ENCODE measurements at regions not wholly inside any gene's neighbourhood (a gene's known extent, or its start where the extent isn't known, plus 50 kb on each side); places are given as distances from the start of the nearest gene placed in this dataset.

GRCh38 chr9:1794547-1795270 is 220.4 kb upstream of the SMARCA2 start:
- Histone ChIP-seq H3K36me3 (ENCODE audit: control insufficient read depth, insufficient read depth, low read length) (no peaks in the 10 kb centered on the region), H3K4me1 (ENCODE audit: control insufficient read depth, insufficient read depth, low read length, poor library complexity, severe bottlenecking) (no peaks in the 10 kb centered on the region), H3K9me3 (ENCODE audit: control insufficient read depth, low read length) (no peaks in the 10 kb centered on the region), H3K27ac (ENCODE audit: insufficient read depth, low read length, poor library complexity, severe bottlenecking) (no peak overlapping the region), H3K27me3 (replicated peaks; ENCODE audit: control insufficient read depth, insufficient read depth, low read length, poor library complexity, severe bottlenecking) (no peaks in the 10 kb centered on the region), H3K4me3 (ENCODE audit: insufficient read depth, low read depth, low read length, poor library complexity, severe bottlenecking) (no peak overlapping the region)
- DNase-seq: no peak

- Histone ChIP-seq H3K27ac (ENCODE audit: insufficient read depth, low read length, poor library complexity, severe bottlenecking) (no peak overlapping the region), H3K4me3 (ENCODE audit: insufficient read depth, low read depth, low read length, poor library complexity, severe bottlenecking) (no peak overlapping the region), H3K36me3 (ENCODE audit: control insufficient read depth, insufficient read depth, low read length) (no peaks in the 10 kb centered on the region), H3K9me3 (ENCODE audit: control insufficient read depth, low read length) (no peaks in the 10 kb centered on the region), H3K27me3 (replicated peaks; ENCODE audit: control insufficient read depth, insufficient read depth, low read length, poor library complexity, severe bottlenecking) (no peaks in the 10 kb centered on the region), H3K4me1 (ENCODE audit: control insufficient read depth, insufficient read depth, low read length, poor library complexity, severe bottlenecking) (no peaks in the 10 kb centered on the region)
- DNase-seq: no peak
Observed at GRCh38 chr9:1804128-1804865, 210.8 kb upstream of the SMARCA2 start.

- H3K27me3 ChIP-seq (replicated peaks; ENCODE audit: control insufficient read depth, insufficient read depth, low read length, poor library complexity, severe bottlenecking): no peaks in the 10 kb centered on the region
- no peaks in the 10 kb centered on the region for H3K36me3 ChIP-seq (ENCODE audit: control insufficient read depth, insufficient read depth, low read length)
- H3K4me3 ChIP-seq (ENCODE audit: insufficient read depth, low read depth, low read length, poor library complexity, severe bottlenecking): no peak overlapping the region
- H3K27ac ChIP-seq (ENCODE audit: insufficient read depth, low read length, poor library complexity, severe bottlenecking): no peak overlapping the region
- DNase-seq: no peak
- no peaks in the 10 kb centered on the region for H3K9me3 ChIP-seq (ENCODE audit: control insufficient read depth, low read length)
- H3K4me1 ChIP-seq (ENCODE audit: control insufficient read depth, insufficient read depth, low read length, poor library complexity, severe bottlenecking): no peaks in the 10 kb centered on the region
Observed at GRCh38 chr9:1829719-1830118, 185.4 kb upstream of the SMARCA2 start.

- DNase-seq: no peak
- Histone ChIP-seq H3K27me3 (replicated peaks; ENCODE audit: control insufficient read depth, insufficient read depth, low read length, poor library complexity, severe bottlenecking) (no peaks in the 10 kb centered on the region), H3K9me3 (ENCODE audit: control insufficient read depth, low read length) (no peaks in the 10 kb centered on the region), H3K36me3 (ENCODE audit: control insufficient read depth, insufficient read depth, low read length) (no peaks in the 10 kb centered on the region), H3K27ac (ENCODE audit: insufficient read depth, low read length, poor library complexity, severe bottlenecking) (no peak overlapping the region), H3K4me1 (ENCODE audit: control insufficient read depth, insufficient read depth, low read length, poor library complexity, severe bottlenecking) (no peaks in the 10 kb centered on the region), H3K4me3 (ENCODE audit: insufficient read depth, low read depth, low read length, poor library complexity, severe bottlenecking) (no peak overlapping the region)
Observed at GRCh38 chr9:1832960-1833359, 182.2 kb upstream of the SMARCA2 start.

- H3K4me1 ChIP-seq (ENCODE audit: control insufficient read depth, insufficient read depth, low read length, poor library complexity, severe bottlenecking): no peaks in the 10 kb centered on the region
- no peaks in the 10 kb centered on the region for H3K27me3 ChIP-seq (replicated peaks; ENCODE audit: control insufficient read depth, insufficient read depth, low read length, poor library complexity, severe bottlenecking)
- no peaks in the 10 kb centered on the region for H3K36me3 ChIP-seq (ENCODE audit: control insufficient read depth, insufficient read depth, low read length)
- H3K9me3 ChIP-seq (ENCODE audit: control insufficient read depth, low read length): no peaks in the 10 kb centered on the region
- no peak overlapping the region for H3K27ac ChIP-seq (ENCODE audit: insufficient read depth, low read length, poor library complexity, severe bottlenecking)
- H3K4me3 ChIP-seq (ENCODE audit: insufficient read depth, low read depth, low read length, poor library complexity, severe bottlenecking): no peak overlapping the region
- no peak for DNase-seq
Observed at GRCh38 chr9:1837453-1838084, 177.6 kb upstream of the SMARCA2 start.

GRCh38 chr9:1839909-1840308 is 175.2 kb upstream of the SMARCA2 start:
- no peaks in the 10 kb centered on the region for H3K9me3 ChIP-seq (ENCODE audit: control insufficient read depth, low read length)
- H3K4me3 ChIP-seq (ENCODE audit: insufficient read depth, low read depth, low read length, poor library complexity, severe bottlenecking): no peak overlapping the region
- no peaks in the 10 kb centered on the region for H3K4me1 ChIP-seq (ENCODE audit: control insufficient read depth, insufficient read depth, low read length, poor library complexity, severe bottlenecking)
- H3K36me3 ChIP-seq (ENCODE audit: control insufficient read depth, insufficient read depth, low read length): no peaks in the 10 kb centered on the region
- DNase-seq: no peak
- no peaks in the 10 kb centered on the region for H3K27me3 ChIP-seq (replicated peaks; ENCODE audit: control insufficient read depth, insufficient read depth, low read length, poor library complexity, severe bottlenecking)
- no peak overlapping the region for H3K27ac ChIP-seq (ENCODE audit: insufficient read depth, low read length, poor library complexity, severe bottlenecking)

GRCh38 chr9:1845425-1845824 is 169.7 kb upstream of the SMARCA2 start:
- DNase-seq: no peak
- no peaks in the 10 kb centered on the region for H3K27me3 ChIP-seq (replicated peaks; ENCODE audit: control insufficient read depth, insufficient read depth, low read length, poor library complexity, severe bottlenecking)
- no peaks in the 10 kb centered on the region for H3K9me3 ChIP-seq (ENCODE audit: control insufficient read depth, low read length)
- H3K27ac ChIP-seq (ENCODE audit: insufficient read depth, low read length, poor library complexity, severe bottlenecking): no peak overlapping the region
- no peaks in the 10 kb centered on the region for H3K36me3 ChIP-seq (ENCODE audit: control insufficient read depth, insufficient read depth, low read length)
- no peaks in the 10 kb centered on the region for H3K4me1 ChIP-seq (ENCODE audit: control insufficient read depth, insufficient read depth, low read length, poor library complexity, severe bottlenecking)
- H3K4me3 ChIP-seq (ENCODE audit: insufficient read depth, low read depth, low read length, poor library complexity, severe bottlenecking): no peak overlapping the region

- DNase-seq: no peak
- Histone ChIP-seq H3K36me3 (ENCODE audit: control insufficient read depth, insufficient read depth, low read length) (no peaks in the 10 kb centered on the region), H3K27ac (ENCODE audit: insufficient read depth, low read length, poor library complexity, severe bottlenecking) (no peak overlapping the region), H3K4me1 (ENCODE audit: control insufficient read depth, insufficient read depth, low read length, poor library complexity, severe bottlenecking) (no peaks in the 10 kb centered on the region), H3K9me3 (ENCODE audit: control insufficient read depth, low read length) (no peaks in the 10 kb centered on the region), H3K27me3 (replicated peaks; ENCODE audit: control insufficient read depth, insufficient read depth, low read length, poor library complexity, severe bottlenecking) (no peaks in the 10 kb centered on the region), H3K4me3 (ENCODE audit: insufficient read depth, low read depth, low read length, poor library complexity, severe bottlenecking) (no peak overlapping the region)
Observed at GRCh38 chr9:1855726-1856125, 159.4 kb upstream of the SMARCA2 start.

- H3K4me1 ChIP-seq (ENCODE audit: control insufficient read depth, insufficient read depth, low read length, poor library complexity, severe bottlenecking): no peaks in the 10 kb centered on the region
- H3K4me3 ChIP-seq (ENCODE audit: insufficient read depth, low read depth, low read length, poor library complexity, severe bottlenecking): no peak overlapping the region
- no peaks in the 10 kb centered on the region for H3K27me3 ChIP-seq (replicated peaks; ENCODE audit: control insufficient read depth, insufficient read depth, low read length, poor library complexity, severe bottlenecking)
- no peak overlapping the region for H3K27ac ChIP-seq (ENCODE audit: insufficient read depth, low read length, poor library complexity, severe bottlenecking)
- H3K9me3 ChIP-seq (ENCODE audit: control insufficient read depth, low read length): no peaks in the 10 kb centered on the region
- DNase-seq: no peak
- H3K36me3 ChIP-seq (ENCODE audit: control insufficient read depth, insufficient read depth, low read length): no peaks in the 10 kb centered on the region
Observed at GRCh38 chr9:1857808-1858207, 157.3 kb upstream of the SMARCA2 start.

- H3K27ac ChIP-seq (ENCODE audit: insufficient read depth, low read length, poor library complexity, severe bottlenecking): no peak overlapping the region
- H3K4me1 ChIP-seq (ENCODE audit: control insufficient read depth, insufficient read depth, low read length, poor library complexity, severe bottlenecking): no peaks in the 10 kb centered on the region
- H3K27me3 ChIP-seq (replicated peaks; ENCODE audit: control insufficient read depth, insufficient read depth, low read length, poor library complexity, severe bottlenecking): no peaks in the 10 kb centered on the region
- H3K9me3 ChIP-seq (ENCODE audit: control insufficient read depth, low read length): no peaks in the 10 kb centered on the region
- H3K4me3 ChIP-seq (ENCODE audit: insufficient read depth, low read depth, low read length, poor library complexity, severe bottlenecking): no peak overlapping the region
- DNase-seq: no peak
- no peaks in the 10 kb centered on the region for H3K36me3 ChIP-seq (ENCODE audit: control insufficient read depth, insufficient read depth, low read length)
Observed at GRCh38 chr9:1869843-1870242, 145.3 kb upstream of the SMARCA2 start.
